CD4-positive, alpha-beta T cell treated with Interferon gamma for 1 hour (primary cell): ENCODE measurements at regions not wholly inside any gene's neighbourhood (a gene's known extent, or its start where the extent isn't known, plus 50 kb on each side); places are given as distances from the start of the nearest gene placed in this dataset.

Source experiments
- DNase-seq: peaks from one replicate; pipeline ENCODE4 v3.0.0-alpha.2; 2020

DNA sequence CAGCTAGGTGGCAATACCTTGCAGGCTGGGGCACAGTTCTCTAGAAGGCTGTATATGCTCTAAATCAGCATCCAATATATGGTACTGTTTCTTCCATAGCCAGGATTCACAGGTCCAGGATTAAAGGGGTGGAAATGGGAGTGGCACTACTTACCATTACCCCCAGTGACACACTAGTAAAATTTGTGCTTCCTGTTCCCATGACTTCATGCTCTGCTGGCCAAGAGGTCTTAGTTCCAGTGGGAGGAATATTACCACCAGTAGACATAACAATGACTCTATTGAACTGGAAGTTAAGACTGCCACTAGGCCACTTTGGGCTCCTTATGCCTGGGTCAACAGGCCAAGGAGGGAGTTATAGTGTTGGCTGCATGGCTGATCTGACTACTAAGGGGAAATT, 174.3 kb upstream of the TNFAIP3 start:
- no peak for DNase-seq

GRCh38 chr6:137693711-137694110, 173.3 kb upstream of the TNFAIP3 start:
- no peak for DNase-seq

DNA sequence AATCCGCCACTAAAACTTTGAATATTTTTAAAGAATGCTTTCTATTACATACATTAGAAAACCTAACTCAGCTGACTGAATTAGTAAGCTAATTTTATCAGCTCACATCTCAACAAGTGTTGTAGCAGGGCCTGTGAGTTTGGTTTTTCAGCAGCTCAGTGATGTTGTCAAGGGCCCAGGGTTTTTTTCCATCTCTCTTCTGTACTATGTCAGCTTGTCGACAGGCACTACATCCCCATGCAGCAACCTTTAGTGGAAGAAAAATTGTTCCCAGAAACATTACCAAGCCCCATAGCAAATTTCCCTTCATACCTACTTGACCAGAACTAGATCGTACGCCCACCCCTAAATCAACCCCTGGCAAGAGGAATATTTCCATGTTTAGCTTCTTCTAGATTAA, 170.3 kb upstream of the TNFAIP3 start:
- no peak for DNase-seq

DNA sequence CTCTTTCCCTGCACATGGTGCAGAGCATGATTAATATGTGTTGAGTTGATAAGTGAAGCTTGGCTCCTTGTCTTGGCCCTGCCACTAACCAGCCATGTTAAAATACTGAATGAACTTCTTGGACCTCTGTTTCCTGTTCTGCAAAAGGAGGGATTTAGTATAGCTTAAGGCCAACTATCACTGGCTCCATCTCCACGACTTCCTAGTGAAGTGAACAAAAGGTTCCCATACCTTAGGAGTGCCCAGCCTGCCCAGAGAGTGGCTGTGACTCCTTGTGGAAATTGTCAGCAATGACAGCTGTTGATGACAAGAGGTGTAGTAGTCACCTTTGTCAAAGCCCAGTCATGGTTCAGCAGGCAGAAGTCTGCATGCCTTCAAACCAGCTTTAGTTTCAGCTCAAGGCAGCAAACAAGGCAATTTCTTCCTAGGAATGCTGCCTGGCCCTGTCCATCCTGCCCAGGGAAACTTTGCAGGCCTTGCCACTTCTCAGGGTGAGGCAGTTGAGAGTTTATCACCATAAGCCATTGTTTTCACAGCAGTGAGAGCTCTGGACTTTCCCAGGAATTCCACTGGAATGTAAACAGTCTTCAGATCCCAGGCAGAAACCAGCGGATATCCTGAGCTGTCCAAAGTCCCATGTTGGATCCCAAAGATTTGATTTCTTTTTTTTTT, 169.7 kb upstream of the TNFAIP3 start:
- DNase-seq: no peak

GRCh38 chr6:137698636-137699030, 168.4 kb upstream of the TNFAIP3 start:
- peak; percentile 32 for DNase-seq

DNA sequence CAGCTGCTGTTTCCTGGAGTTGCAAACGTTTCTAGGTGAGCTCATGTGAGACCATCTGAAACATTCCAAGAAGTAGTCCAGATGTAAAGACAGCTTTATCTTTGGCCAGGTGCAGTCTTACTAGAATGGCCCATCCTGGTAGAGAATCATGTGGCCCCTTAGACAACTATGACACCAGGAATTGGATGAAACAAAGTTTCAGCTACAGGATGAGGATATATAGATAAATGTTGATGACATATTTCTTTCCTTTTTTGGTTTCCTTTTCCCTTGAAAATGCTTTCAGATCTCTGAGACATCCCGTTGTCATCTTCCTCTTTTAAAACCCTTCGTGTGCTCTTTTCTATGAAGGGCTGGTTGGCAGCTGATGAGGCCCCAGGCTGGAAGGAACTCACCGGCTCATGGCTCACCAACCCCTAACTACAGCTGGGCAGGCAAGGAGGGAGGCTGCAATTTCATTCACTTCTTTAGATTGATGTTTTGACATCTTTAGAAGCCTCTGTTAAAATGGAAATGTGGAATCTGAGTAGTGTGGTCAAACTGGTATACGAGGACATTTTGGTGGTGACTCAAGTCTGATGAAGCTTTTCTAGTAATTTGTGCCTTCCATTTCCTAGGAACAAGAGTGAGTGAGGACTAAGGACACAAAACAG, 167.9 kb upstream of the TNFAIP3 start:
- DNase-seq: no peak

DNA sequence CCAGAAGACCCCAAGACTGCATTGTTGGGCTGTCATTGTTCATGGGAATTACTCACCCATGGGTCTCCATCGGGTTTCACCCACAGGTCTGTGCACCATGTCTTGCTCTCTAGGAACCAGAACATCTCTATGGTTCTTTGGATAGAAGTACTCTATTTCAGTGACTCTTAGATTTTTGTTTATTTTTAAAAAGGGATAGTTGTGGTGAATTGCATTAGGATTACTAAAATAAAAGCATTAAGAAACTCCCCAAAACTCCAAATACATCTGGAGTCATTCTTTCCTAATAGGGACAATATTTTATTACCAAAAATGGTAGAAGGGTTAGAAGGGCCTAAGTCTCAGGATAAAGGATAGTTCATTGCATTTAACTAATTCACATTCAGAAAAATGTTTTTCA, 166.9 kb upstream of the TNFAIP3 start:
- DNase-seq: no peak

- no peak for DNase-seq
Measured at GRCh38 chr6:137700751-137701477, 166.1 kb upstream of the TNFAIP3 start.

GRCh38 chr6:137701942-137702341, 165.1 kb upstream of the TNFAIP3 start:
- DNase-seq: no peak

DNA sequence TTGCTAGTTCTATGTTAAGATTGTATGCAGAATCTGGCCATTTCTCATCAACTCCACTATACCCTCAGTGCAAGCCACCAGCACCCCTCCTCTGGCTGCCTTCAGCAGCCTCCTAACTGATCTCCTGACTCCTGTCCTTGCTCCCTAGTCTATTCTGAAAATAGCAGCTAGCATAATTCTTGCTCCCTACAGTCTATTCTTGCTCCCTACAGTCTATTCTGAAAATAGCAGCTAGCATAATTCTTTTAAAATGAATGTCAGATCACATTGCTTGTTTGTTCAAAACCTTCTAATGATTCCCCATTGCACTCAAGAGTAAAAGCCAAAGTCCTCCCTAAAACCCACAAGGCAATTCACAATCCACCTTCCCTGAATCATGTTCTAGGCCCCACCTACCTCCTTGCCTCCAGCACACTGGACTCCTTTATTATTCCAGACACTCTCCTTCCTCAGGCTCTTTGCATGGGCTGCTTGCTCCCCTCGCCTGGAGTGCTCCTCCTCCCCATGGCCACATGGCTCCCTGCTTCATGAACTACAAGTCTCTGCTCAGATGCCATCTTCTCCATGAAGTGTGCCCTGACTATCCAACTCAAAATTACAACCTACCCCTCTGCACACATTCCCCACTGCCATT, 164.2 kb upstream of the TNFAIP3 start:
- no peak for DNase-seq

- DNase-seq: no peak
Measured at GRCh38 chr6:137704802-137705159, 162.3 kb upstream of the TNFAIP3 start.

GRCh38 chr6:137705160-137706082, 161.6 kb upstream of the TNFAIP3 start:
- peak; percentile 63 for DNase-seq

- DNase-seq: no peak
Measured at GRCh38 chr6:137706083-137706750, 160.8 kb upstream of the TNFAIP3 start.

DNA sequence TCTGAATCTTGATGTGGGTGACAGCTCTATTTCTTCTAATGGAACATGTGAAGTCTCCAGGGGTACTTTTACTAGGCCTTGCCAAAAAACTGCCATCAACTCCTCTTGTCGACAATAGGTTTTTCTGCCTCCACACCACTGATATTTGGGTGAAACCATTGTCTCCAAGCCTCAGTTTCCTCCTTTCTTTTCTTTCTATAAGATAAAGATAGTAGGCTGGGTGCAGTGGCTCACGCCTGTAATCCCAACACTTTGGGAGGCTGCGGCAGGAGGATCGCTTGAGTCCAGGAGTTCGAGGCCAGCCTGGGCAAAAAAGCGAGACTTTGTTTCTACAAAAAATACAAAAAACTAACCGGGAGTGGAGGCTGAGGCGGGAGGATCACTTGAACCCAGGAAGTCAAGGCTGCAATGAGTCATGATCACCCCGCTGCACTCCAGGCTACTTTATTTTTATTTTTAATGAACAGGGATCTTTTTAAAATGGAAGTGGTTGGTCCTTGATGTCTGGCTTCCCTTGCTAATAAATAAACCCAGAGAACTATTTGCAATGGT, 159.9 kb upstream of the TNFAIP3 start:
- DNase-seq: no peak

- peak; percentile 93 for DNase-seq
Measured at GRCh38 chr6:137707590-137708360, 159.3 kb upstream of the TNFAIP3 start.

- DNase-seq: no peak
Measured at GRCh38 chr6:137708481-137708880, 158.6 kb upstream of the TNFAIP3 start.

GRCh38 chr6:137709424-137710236, 157.4 kb upstream of the TNFAIP3 start:
- no peak for DNase-seq

- DNase-seq: no peak
Measured at GRCh38 chr6:137711972-137712371, 155.1 kb upstream of the TNFAIP3 start.

- no peak for DNase-seq
Measured at GRCh38 chr6:137712587-137712986, 154.5 kb upstream of the TNFAIP3 start.

DNA sequence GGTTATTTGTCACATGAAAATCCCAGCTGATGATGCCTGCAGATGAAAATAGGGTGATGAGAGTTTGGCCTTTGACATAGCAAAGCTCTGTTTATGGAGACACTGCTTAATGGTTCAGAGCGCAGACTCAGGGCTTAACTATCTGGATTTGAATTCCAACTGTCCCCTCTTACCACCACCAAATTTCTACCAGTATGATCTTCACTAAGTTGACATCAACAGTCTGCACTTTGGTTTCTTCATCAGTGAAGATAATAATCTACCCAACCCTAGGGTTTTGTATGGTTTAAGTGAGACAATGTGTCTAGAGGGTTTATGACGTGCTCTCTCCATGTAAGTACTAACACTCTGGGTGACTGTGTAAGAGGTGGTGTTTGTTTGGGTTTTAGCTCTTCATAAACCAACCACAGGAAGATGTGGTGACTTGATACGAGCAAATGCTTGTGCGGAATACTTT, 151.4 kb upstream of the TNFAIP3 start:
- peak; percentile 45 for DNase-seq
